AG09309 (cell line): ENCODE measurements at regions not wholly inside any gene's neighbourhood (a gene's known extent, or its start where the extent isn't known, plus 50 kb on each side); places are given as distances from the start of the nearest gene placed in this dataset.

Source experiments
- DNase-seq: peaks from one replicate; pipeline ENCODE4 v3.0.0-alpha.2; 2010; ENCODE audit warnings: low read depth
- H3K4me3 ChIP-seq: 2 replicates; pipeline ENCODE4 v1.5.1; 2011; ENCODE audit warnings: mild to moderate bottlenecking, low read depth, low read length, moderate library complexity; ENCODE audit not compliant: control insufficient read depth
- TF ChIP-seq, protein P1 (sequence below): IDR thresholded peaks from 2 replicates; pipeline ENCODE4 v1.5.1; 2011; ENCODE audit warnings: mild to moderate bottlenecking, low read depth, low read length, inconsistent platforms; ENCODE audit not compliant: insufficient read depth, control insufficient read depth; ENCODE audit errors: missing control alignments

DNA sequence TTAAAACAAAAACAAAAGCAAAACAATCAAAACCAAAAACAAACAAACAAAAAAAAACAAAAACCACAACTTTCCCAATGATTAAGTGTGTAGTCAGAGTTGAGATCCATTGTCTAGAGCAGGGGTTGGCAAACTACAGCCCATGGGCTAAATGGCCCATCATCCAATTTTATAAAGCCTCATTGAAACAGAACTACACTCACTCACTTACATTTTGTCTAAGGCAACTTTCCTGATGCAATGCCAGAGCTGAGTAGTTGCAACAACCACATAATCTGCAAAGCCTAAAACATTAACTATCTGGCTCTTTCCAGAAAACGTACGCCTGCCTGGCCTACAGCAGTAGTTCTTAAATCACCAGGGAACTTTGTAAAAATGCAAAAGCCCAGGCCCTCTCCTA, 124.1 kb downstream of the SOX9 start:
- no peak for DNase-seq
- no peak overlapping the region for H3K4me3 ChIP-seq
- TF ChIP-seq, protein P1, sequence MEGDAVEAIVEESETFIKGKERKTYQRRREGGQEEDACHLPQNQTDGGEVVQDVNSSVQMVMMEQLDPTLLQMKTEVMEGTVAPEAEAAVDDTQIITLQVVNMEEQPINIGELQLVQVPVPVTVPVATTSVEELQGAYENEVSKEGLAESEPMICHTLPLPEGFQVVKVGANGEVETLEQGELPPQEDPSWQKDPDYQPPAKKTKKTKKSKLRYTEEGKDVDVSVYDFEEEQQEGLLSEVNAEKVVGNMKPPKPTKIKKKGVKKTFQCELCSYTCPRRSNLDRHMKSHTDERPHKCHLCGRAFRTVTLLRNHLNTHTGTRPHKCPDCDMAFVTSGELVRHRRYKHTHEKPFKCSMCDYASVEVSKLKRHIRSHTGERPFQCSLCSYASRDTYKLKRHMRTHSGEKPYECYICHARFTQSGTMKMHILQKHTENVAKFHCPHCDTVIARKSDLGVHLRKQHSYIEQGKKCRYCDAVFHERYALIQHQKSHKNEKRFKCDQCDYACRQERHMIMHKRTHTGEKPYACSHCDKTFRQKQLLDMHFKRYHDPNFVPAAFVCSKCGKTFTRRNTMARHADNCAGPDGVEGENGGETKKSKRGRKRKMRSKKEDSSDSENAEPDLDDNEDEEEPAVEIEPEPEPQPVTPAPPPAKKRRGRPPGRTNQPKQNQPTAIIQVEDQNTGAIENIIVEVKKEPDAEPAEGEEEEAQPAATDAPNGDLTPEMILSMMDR, result no peak

DNA sequence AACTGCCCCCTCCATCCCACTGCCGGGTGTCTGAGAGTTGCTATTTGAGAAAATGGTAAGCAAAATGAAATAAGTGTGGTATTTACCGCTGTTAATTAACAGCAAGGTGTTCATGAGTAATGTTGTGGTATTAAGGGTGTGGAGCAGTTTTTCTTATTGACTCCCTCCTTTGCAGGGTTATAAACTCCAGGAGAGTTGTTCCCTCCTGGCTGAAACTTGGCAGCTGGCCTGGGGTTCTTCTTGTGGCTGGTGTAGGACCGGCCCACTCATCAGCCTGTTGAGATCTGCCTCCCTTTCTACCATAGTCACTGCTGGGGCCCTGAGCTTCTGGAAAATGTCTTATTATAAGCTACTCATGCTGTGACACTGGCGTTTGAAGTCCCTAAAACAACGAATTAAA, 128.6 kb downstream of the SOX9 start:
- DNase-seq, result no peak
- H3K4me3 ChIP-seq, result no peak overlapping the region
- TF ChIP-seq, protein P1, result no peak

DNA sequence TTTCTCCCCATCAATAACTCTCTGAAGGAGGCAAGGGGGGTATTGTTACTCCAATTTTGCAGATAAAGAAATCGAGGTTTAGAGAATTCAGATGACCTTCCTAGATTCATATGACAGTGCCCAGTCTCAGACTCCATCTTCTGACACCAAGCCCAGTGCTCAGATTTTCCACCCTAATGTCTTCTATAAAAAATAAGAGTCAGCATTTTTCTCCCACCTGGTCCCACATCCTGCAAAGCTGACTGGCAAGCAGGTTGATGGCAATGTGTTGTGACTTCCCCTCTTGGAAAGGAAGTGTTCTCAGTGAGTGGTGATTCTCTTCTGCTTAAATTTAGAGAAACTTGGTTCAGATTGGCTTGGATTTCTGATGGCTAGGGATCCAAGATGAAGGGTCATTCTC, 129.4 kb downstream of the SOX9 start:
- H3K4me3 ChIP-seq, result no peak overlapping the region
- DNase-seq, result no peak
- TF ChIP-seq, protein P1, result no peak

DNA sequence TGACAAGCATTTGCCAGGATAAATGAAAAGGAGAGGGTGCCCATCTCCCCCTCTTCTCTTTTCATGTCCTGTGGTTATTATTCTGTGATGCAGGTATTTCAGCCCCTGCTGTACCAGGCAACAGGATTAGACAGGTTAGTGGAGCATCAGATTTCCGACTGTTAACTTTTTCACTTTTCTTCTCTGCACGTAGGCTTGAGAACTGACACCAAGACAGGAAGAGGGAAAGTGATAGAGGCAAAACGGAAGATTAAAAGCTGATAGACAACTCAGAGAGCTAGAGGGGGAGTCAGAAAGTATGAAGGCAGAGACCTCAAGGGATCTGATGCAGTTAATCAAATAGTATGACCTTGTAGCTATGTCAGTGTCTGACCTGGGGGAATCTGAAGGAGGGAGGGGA, 132.8 kb downstream of the SOX9 start:
- DNase-seq, result no peak
- TF ChIP-seq, protein P1, result no peak
- H3K4me3 ChIP-seq, result no peak overlapping the region

DNA sequence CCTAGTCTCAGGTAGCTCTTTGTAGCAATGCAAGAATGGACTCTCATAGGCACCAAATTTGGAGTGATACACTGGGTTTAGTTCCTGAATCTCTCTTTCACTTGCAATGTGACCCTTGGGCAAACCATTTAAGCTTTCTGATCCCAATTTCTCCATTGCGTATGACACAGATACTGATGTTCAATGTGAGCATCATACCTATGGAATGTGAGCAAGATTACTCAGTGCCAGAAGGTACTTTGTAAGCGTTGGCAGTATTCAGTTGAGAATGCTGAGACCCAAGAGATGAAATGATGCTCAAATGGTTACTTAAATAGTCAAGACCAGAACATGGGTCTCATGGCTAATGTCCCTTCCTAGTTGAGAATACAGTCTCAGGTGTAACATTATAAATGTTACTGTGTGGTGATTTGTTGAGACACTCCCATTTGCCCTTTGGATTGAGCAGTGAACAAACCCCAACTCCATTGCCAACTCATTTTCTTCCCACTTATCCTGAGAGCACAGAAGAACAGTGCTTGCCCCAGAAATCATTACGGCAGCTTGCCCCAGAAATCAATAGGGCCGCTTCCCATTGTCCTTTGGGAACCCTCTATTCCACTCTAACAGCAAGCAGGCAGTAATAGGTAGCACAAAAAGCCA, 134.1 kb downstream of the SOX9 start:
- TF ChIP-seq, protein P1, result no peak
- DNase-seq, result no peak

DNA sequence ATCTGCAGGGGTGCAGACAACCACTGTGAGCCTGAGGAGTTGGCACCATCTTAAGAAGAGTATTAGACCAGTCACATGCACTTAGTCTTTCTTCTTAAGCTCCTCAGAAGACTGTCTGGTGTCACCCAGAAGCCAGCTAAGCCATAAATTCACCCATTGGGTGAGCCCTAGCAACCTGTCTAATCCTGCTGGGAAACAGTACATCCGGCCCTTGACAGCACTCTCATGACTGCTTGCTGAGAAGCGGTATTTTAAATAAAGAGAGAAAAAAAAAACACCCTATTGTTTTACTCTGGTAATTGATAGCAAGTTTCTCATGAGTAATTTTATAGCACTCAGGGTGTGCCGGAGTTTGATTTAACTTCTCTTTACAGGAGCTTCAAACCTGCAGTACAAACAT, 134.7 kb downstream of the SOX9 start:
- no peak overlapping the region for H3K4me3 ChIP-seq
- TF ChIP-seq, protein P1, result no peak
- DNase-seq, result no peak

More for the DNA sequence above, 134.1 kb downstream of the SOX9 start:
- no peak overlapping the region for H3K4me3 ChIP-seq
